Activated CD4-positive, alpha-beta memory T cell treated with anti-CD3 and anti-CD28 coated beads for 36 hours (primary cell): ENCODE measurements at regions not wholly inside any gene's neighbourhood (a gene's known extent, or its start where the extent isn't known, plus 50 kb on each side); places are given as distances from the start of the nearest gene placed in this dataset.
"Not testable (repeated sequence)": the region's sequence is repeated elsewhere in the genome, so short reads cannot be mapped to it uniquely, and the experiment has no call there.

ENCODE experiments used
- CTCF ChIA-PET: fragments of 350-600 bp; sonication (Branson Sonifier 250); formaldehyde crosslinking; loops from one replicate; lab custom pipeline; 2021; ENCODE audit warnings: antibody characterized with exemption, inconsistent platforms; lab: Charles Lee
- POLR2A ChIA-PET: fragments of 350-600 bp; sonication (Branson Sonifier 250); formaldehyde crosslinking; loops from one replicate; lab custom pipeline; 2021; ENCODE audit warnings: antibody characterized with exemption; lab: Charles Lee
- DNase-seq: peaks from one replicate; pipeline ENCODE4 v3.0.0-alpha.2; 2020
- H3K27ac Mint-ChIP-seq: one replicate; pipeline ENCODE4 v1.8.0; 2021; ENCODE audit warnings: mixed read lengths
- H3K27me3 Mint-ChIP-seq: one replicate; pipeline ENCODE4 v1.8.0; 2021; ENCODE audit warnings: mixed read lengths
- H3K36me3 Mint-ChIP-seq: one replicate; pipeline ENCODE4 v1.8.0; 2021; ENCODE audit warnings: mixed read lengths
- H3K4me1 Mint-ChIP-seq: one replicate; pipeline ENCODE4 v1.8.0; 2021; ENCODE audit warnings: low read depth, mixed read lengths
- H3K4me3 Mint-ChIP-seq: one replicate; pipeline ENCODE4 v1.8.0; 2021; ENCODE audit warnings: mild to moderate bottlenecking, mixed read lengths
- H3K9me3 Mint-ChIP-seq: one replicate; pipeline ENCODE4 v1.8.0; 2021; ENCODE audit warnings: mixed read lengths
- intact Hi-C: fragments of 100-400 bp; cut with micrococcal nuclease; formaldehyde crosslinking; loops from one replicate; pipeline ENCODE4 v1.15.1; 2023

- Mint-ChIP-seq H3K27me3 (no peaks in the 10 kb centered on the region), H3K9me3 (no peaks in the 10 kb centered on the region), H3K36me3 (no peaks in the 10 kb centered on the region), H3K4me1 (no peaks in the 10 kb centered on the region), H3K4me3 (no peak overlapping the region), H3K27ac (no peak overlapping the region)
- ChIA-PET CTCF (no interaction called here), POLR2A (no interaction called here)
- intact Hi-C loops = no loop called here
- no peak for DNase-seq
Observed at GRCh38 chr1:195851016-195851601, 757.1 kb downstream of the KCNT2 start.

- intact Hi-C loops = no loop called here
- Mint-ChIP-seq H3K4me1 (no peaks in the 10 kb centered on the region), H3K27ac (no peak overlapping the region), H3K9me3 (peaks cover 2% of the 10 kb centered on the region), H3K36me3 (no peaks in the 10 kb centered on the region), H3K27me3 (no peaks in the 10 kb centered on the region), H3K4me3 (no peak overlapping the region)
- ChIA-PET CTCF (no interaction called here), POLR2A (no interaction called here)
- no peak for DNase-seq
Observed at GRCh38 chr1:195849180-195849579, 759.1 kb downstream of the KCNT2 start.

- H3K27me3 Mint-ChIP-seq, intact Hi-C loops, POLR2A ChIA-PET, DNase-seq, H3K36me3 Mint-ChIP-seq, H3K4me1 Mint-ChIP-seq, CTCF ChIA-PET, H3K9me3 Mint-ChIP-seq, H3K4me3 Mint-ChIP-seq, H3K27ac Mint-ChIP-seq: not testable (repeated sequence)
Observed at GRCh38 chr1:195847957-195848875, 760.0 kb downstream of the KCNT2 start.

- intact Hi-C loops = no loop called here
- Mint-ChIP-seq H3K36me3 (no peaks in the 10 kb centered on the region), H3K27me3 (no peaks in the 10 kb centered on the region), H3K4me1 (no peaks in the 10 kb centered on the region), H3K9me3 (no peaks in the 10 kb centered on the region), H3K4me3 (no peak overlapping the region), H3K27ac (no peak overlapping the region)
- DNase-seq = no peak
- ChIA-PET POLR2A (no interaction called here), CTCF (no interaction called here)
Observed at GRCh38 chr1:195831789-195832188, 776.5 kb downstream of the KCNT2 start.

GRCh38 chr1:195828325-195828724, 779.9 kb downstream of the KCNT2 start:
- no peak for DNase-seq
- POLR2A ChIA-PET = no interaction called here
- CTCF ChIA-PET = no interaction called here
- no peak overlapping the region for H3K27ac Mint-ChIP-seq
- H3K27me3 Mint-ChIP-seq = no peaks in the 10 kb centered on the region
- no peak overlapping the region for H3K4me3 Mint-ChIP-seq
- no peaks in the 10 kb centered on the region for H3K4me1 Mint-ChIP-seq
- intact Hi-C loops = no loop called here
- H3K36me3 Mint-ChIP-seq = no peaks in the 10 kb centered on the region
- H3K9me3 Mint-ChIP-seq = no peaks in the 10 kb centered on the region

- DNase-seq = no peak
- no peaks in the 10 kb centered on the region for H3K4me1 Mint-ChIP-seq
Observed at GRCh38 chr1:195820925-195821324, 787.3 kb downstream of the KCNT2 start.

GRCh38 chr1:195806060-195806459, 802.2 kb downstream of the KCNT2 start:
- POLR2A ChIA-PET = no interaction called here
- Mint-ChIP-seq H3K27me3 (no peaks in the 10 kb centered on the region), H3K4me1 (no peaks in the 10 kb centered on the region), H3K36me3 (no peaks in the 10 kb centered on the region), H3K27ac (no peak overlapping the region), H3K9me3 (peaks cover 2% of the 10 kb centered on the region), H3K4me3 (no peak overlapping the region)
- intact Hi-C loops = no loop called here
- DNase-seq = no peak
- CTCF ChIA-PET = no interaction called here

More at GRCh38 chr1:195820925-195821324, 787.3 kb downstream of the KCNT2 start:
- peaks cover 9% of the 10 kb centered on the region for H3K9me3 Mint-ChIP-seq
- H3K36me3 Mint-ChIP-seq = no peaks in the 10 kb centered on the region
- H3K27ac Mint-ChIP-seq = no peak overlapping the region
- ChIA-PET POLR2A (no interaction called here), CTCF (no interaction called here)
- intact Hi-C loops = no loop called here
- no peak overlapping the region for H3K4me3 Mint-ChIP-seq
- H3K27me3 Mint-ChIP-seq = no peaks in the 10 kb centered on the region

- CTCF ChIA-PET = no interaction called here
- Mint-ChIP-seq H3K27ac (no peak overlapping the region), H3K27me3 (no peaks in the 10 kb centered on the region), H3K4me1 (no peaks in the 10 kb centered on the region), H3K9me3 (peaks cover 2% of the 10 kb centered on the region), H3K4me3 (no peak overlapping the region), H3K36me3 (no peaks in the 10 kb centered on the region)
- DNase-seq = no peak
- intact Hi-C loops = no loop called here
- POLR2A ChIA-PET = no interaction called here
Observed at GRCh38 chr1:195804547-195804946, 803.7 kb downstream of the KCNT2 start.

- Mint-ChIP-seq H3K9me3 (no peaks in the 10 kb centered on the region), H3K27ac (no peak overlapping the region), H3K4me1 (no peaks in the 10 kb centered on the region), H3K27me3 (no peaks in the 10 kb centered on the region), H3K36me3 (no peaks in the 10 kb centered on the region), H3K4me3 (no peak overlapping the region)
- intact Hi-C loops = no loop called here
- POLR2A ChIA-PET = no interaction called here
- CTCF ChIA-PET = no interaction called here
- no peak for DNase-seq
Observed at GRCh38 chr1:195799016-195799415, 809.2 kb downstream of the KCNT2 start.

- no peaks in the 10 kb centered on the region for H3K9me3 Mint-ChIP-seq
- ChIA-PET POLR2A (no interaction called here), CTCF (no interaction called here)
- H3K27me3 Mint-ChIP-seq = no peaks in the 10 kb centered on the region
- DNase-seq = no peak
- no peak overlapping the region for H3K27ac Mint-ChIP-seq
- intact Hi-C loops = no loop called here
- no peak overlapping the region for H3K4me3 Mint-ChIP-seq
- H3K36me3 Mint-ChIP-seq = no peaks in the 10 kb centered on the region
- no peaks in the 10 kb centered on the region for H3K4me1 Mint-ChIP-seq
Observed at GRCh38 chr1:195794225-195794624, 814.0 kb downstream of the KCNT2 start.

GRCh38 chr1:195791796-195792195, 816.4 kb downstream of the KCNT2 start:
- no peaks in the 10 kb centered on the region for H3K36me3 Mint-ChIP-seq
- H3K27me3 Mint-ChIP-seq = no peaks in the 10 kb centered on the region
- no peaks in the 10 kb centered on the region for H3K9me3 Mint-ChIP-seq
- no peak for DNase-seq
- CTCF ChIA-PET = no interaction called here
- no peak overlapping the region for H3K4me3 Mint-ChIP-seq
- H3K4me1 Mint-ChIP-seq = no peaks in the 10 kb centered on the region
- no peak overlapping the region for H3K27ac Mint-ChIP-seq
- intact Hi-C loops = no loop called here
- POLR2A ChIA-PET = no interaction called here

GRCh38 chr1:195790514-195791168, 817.6 kb downstream of the KCNT2 start:
- no peak for DNase-seq
- H3K4me3 Mint-ChIP-seq = no peak overlapping the region
- H3K27me3 Mint-ChIP-seq = no peaks in the 10 kb centered on the region
- no peak overlapping the region for H3K27ac Mint-ChIP-seq
- intact Hi-C loops = no loop called here
- H3K36me3 Mint-ChIP-seq = no peaks in the 10 kb centered on the region
- ChIA-PET POLR2A (no interaction called here), CTCF (no interaction called here)
- H3K4me1 Mint-ChIP-seq = no peaks in the 10 kb centered on the region
- no peaks in the 10 kb centered on the region for H3K9me3 Mint-ChIP-seq
